Large intestine (tissue), 3 donors: ENCODE measurements at regions not wholly inside any gene's neighbourhood (a gene's known extent, or its start where the extent isn't known, plus 50 kb on each side); places are given as distances from the start of the nearest gene placed in this dataset.
"Not testable (repeated sequence)": the region's sequence is repeated elsewhere in the genome, so short reads cannot be mapped to it uniquely, and the experiment has no call there.

Experiments
- DNase-seq, 2 donors: peaks; one replicate each; pipeline versions ENCODE4 v3.0.0 to v3.0.0-alpha.2; 2013
- H3K27ac ChIP-seq: one replicate; pipeline ENCODE4 v1.5.1; 2013; ENCODE audit warnings: low read length
- H3K27me3 ChIP-seq: 2 replicates; pipeline ENCODE4 v1.6.1; 2013; ENCODE audit warnings: low read length; ENCODE audit not compliant: control insufficient read depth, insufficient read depth
- H3K36me3 ChIP-seq: 2 replicates; pipeline ENCODE4 v1.6.1; 2013; ENCODE audit warnings: low read length; ENCODE audit not compliant: control insufficient read depth, insufficient read depth
- H3K4me1 ChIP-seq: one replicate; pipeline ENCODE4 v1.6.1; 2013; ENCODE audit warnings: low read length; ENCODE audit not compliant: control insufficient read depth, insufficient read depth
- H3K4me3 ChIP-seq: one replicate; pipeline ENCODE4 v1.5.1; 2013; ENCODE audit warnings: low read length
- H3K9me3 ChIP-seq: one replicate; pipeline ENCODE4 v1.6.1; 2013; ENCODE audit warnings: mild to moderate bottlenecking, low read depth, low read length, moderate library complexity; ENCODE audit not compliant: control insufficient read depth
- WGBS: methylation state at CpG from one replicate; pipeline ENCODE4 v1.1.5; 2013; ENCODE audit warnings: low lambda C conversion rate; ENCODE audit not compliant: insufficient coverage; 5-methylcytosine and 5-hydroxymethylcytosine counted together

- no peak overlapping the region for H3K4me3 ChIP-seq
Measured at GRCh38 chr10:118805146-118805545, 50.4 kb upstream of the CACUL1 start.

GRCh38 chr10:118807512-118808305 lies 52.9 kb upstream of the CACUL1 start:
- H3K27ac ChIP-seq, result no peak overlapping the region
- DNase-seq, result no peak
- H3K4me1 ChIP-seq, result no peaks in the 10 kb centered on the region
- 80% methylated on average over 1 of the region's 13 CpGs for WGBS
- no peaks in the 10 kb centered on the region for H3K36me3 ChIP-seq
- H3K9me3 ChIP-seq, result no peaks in the 10 kb centered on the region
- no peaks in the 10 kb centered on the region for H3K27me3 ChIP-seq
- H3K4me3 ChIP-seq, result no peak overlapping the region

More at GRCh38 chr10:118805146-118805545, 50.4 kb upstream of the CACUL1 start:
- Histone ChIP-seq H3K27ac (no peak overlapping the region), H3K27me3 (no peaks in the 10 kb centered on the region), H3K9me3 (no peaks in the 10 kb centered on the region), H3K36me3 (no peaks in the 10 kb centered on the region), H3K4me1 (no peaks in the 10 kb centered on the region)
- no peak for DNase-seq
- WGBS, result no CpG with 5 or more reads among the region's 9 CpGs

DNA sequence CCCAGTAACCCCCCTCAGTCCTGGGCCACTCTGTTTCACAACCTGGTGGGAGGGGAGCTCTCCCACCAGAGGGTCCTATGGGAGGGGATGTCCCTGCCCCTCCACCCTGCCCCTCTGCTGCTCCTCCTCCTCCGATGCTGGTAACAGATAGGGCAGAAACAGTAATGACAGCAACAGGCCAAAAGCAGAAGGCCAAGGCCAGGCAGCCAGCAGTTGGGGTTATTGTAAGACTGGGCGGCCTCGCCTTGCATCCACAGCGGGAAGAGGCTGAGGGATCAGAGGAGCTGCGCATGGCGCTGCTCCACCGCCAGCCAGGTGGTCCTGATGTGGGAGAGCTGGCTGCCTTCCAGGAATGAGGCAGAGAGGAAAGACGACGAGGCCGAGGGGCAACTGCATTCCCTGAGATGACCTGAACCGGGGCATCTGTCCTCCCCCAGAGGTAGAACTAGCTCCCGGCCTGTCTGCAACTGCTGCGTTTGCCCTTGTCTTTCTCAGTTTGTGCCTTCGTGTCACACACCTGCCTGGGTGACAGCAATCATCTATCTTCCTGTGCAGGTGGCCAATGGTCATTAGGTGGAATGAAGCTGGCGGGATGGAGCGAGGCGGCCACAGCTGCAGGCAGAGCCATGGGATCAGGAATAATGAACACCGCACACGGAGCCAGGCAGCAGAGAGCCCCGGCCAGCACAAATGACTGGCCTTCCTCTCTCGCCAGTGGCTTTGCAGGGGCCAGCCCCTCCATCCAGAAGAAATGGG lies 54.0 kb upstream of the CACUL1 start:
- no peaks in the 10 kb centered on the region for H3K36me3 ChIP-seq
- no CpG with 5 or more reads among the region's 21 CpGs for WGBS

GRCh38 chr10:118809357-118810220 lies 54.8 kb upstream of the CACUL1 start:
- WGBS, result no CpG with 5 or more reads among the region's 20 CpGs
- no peak for DNase-seq

More for the DNA sequence above, 54.0 kb upstream of the CACUL1 start:
- H3K27me3 ChIP-seq, result no peaks in the 10 kb centered on the region
- no peaks in the 10 kb centered on the region for H3K4me1 ChIP-seq
- no peaks in the 10 kb centered on the region for H3K9me3 ChIP-seq
- H3K4me3 ChIP-seq, result no peak overlapping the region
- DNase-seq, result no peak
- H3K27ac ChIP-seq, result no peak overlapping the region

GRCh38 chr10:118810796-118811505 lies 56.2 kb upstream of the CACUL1 start:
- Histone ChIP-seq H3K4me3 (no peak overlapping the region), H3K36me3 (no peaks in the 10 kb centered on the region), H3K9me3 (no peaks in the 10 kb centered on the region), H3K27ac (no peak overlapping the region), H3K27me3 (peaks cover 5% of the 10 kb centered on the region), H3K4me1 (no peaks in the 10 kb centered on the region)
- no CpG with 5 or more reads among the region's 5 CpGs for WGBS
- DNase-seq, result no peak

More at GRCh38 chr10:118809357-118810220, 54.8 kb upstream of the CACUL1 start:
- peaks cover under 1% of the 10 kb centered on the region for H3K27me3 ChIP-seq
- H3K9me3 ChIP-seq, result no peaks in the 10 kb centered on the region
- H3K27ac ChIP-seq, result no peak overlapping the region
- no peaks in the 10 kb centered on the region for H3K36me3 ChIP-seq
- no peaks in the 10 kb centered on the region for H3K4me1 ChIP-seq
- no peak overlapping the region for H3K4me3 ChIP-seq

GRCh38 chr10:118811675-118812392 lies 57.1 kb upstream of the CACUL1 start:
- no peak overlapping the region for H3K27ac ChIP-seq
- no CpG with 5 or more reads among the region's 13 CpGs for WGBS
- no peaks in the 10 kb centered on the region for H3K36me3 ChIP-seq
- H3K4me3 ChIP-seq, result no peak overlapping the region
- no peaks in the 10 kb centered on the region for H3K4me1 ChIP-seq
- H3K27me3 ChIP-seq, result peaks cover 5% of the 10 kb centered on the region
- DNase-seq, result no peak
- no peaks in the 10 kb centered on the region for H3K9me3 ChIP-seq

DNA sequence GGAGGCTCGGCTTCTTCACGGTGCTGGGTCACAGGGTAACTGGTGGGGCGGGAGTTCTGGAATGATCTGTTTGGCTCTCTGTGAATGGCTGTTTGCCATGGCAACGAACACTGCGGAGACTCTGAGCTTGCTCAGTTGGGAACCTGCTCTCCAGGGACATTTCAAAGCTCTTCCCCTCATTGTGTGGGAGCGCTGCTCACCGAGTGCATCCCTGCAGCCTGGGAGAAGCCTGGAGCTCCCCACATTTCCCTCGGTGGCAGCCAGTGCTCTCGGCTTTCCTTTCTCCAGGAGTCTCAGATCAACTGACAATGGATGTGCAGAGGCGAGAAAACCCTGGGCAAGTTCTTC lies 57.6 kb upstream of the CACUL1 start:
- WGBS, result no CpG with 5 or more reads among the region's 10 CpGs
- Histone ChIP-seq H3K36me3 (no peaks in the 10 kb centered on the region), H3K4me3 (no peak overlapping the region), H3K9me3 (no peaks in the 10 kb centered on the region), H3K27me3 (peaks cover 5% of the 10 kb centered on the region), H3K4me1 (no peaks in the 10 kb centered on the region), H3K27ac (no peak overlapping the region)
- no peak for DNase-seq

DNA sequence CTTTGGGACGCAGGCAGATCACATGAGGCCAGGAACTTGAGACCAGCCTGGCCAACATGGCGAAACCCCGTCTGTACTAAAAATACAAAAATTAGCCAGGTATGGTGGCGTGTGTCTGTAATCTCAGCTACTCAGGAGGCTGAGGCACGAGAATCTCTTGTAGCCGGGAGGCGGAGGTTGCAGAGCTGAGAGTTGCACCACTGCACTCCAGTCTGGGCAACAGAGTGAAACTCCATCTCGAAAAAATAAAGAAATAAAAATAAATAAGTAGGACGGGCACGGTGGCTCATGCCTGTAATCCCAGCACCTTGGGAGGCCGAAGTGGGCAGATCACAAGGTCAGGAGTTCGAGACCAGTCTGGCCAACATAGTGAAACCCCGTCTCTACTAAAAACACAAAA lies 58.2 kb upstream of the CACUL1 start:
- not testable (repeated sequence) for H3K4me3 ChIP-seq, H3K9me3 ChIP-seq, H3K36me3 ChIP-seq, H3K27me3 ChIP-seq, H3K4me1 ChIP-seq, H3K27ac ChIP-seq, DNase-seq
- 97% methylated on average over 4 of the region's 13 CpGs for WGBS

DNA sequence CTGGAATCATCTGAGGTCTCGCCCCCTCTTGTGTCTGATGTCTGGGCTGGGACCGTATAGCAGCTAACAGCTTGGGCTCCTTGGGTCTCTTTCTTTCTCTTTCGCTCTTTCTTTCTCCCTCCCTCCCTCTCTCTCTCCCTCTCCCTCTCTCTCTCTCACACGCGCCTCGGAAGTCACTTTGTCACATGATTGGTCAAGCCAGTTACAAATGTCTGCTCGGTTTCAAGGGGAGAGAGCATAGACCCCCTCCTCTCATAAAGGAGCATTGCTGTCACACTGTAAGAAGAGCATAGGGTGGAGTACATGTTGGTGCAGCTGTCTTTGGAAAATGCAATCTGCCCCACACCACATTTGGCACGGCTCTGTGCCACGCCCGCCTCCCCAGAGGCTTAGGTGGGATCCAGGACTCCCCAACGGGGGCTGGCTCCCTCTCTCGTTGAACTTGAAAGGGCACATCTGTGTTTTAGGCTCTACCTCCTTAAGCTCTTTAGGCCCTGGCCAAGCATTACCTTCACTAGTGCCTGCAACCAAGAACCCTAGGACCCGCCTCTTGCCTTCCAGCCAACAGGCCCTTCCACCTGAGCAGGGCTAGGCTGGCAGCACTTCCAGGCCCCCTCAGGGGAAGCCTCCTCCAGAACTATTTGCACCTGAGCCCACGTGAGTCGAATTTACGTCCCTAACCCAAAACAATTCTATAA lies 61.9 kb upstream of the CACUL1 start:
- Histone ChIP-seq H3K4me1 (no peaks in the 10 kb centered on the region), H3K36me3 (no peaks in the 10 kb centered on the region), H3K27me3 (peaks cover 5% of the 10 kb centered on the region), H3K27ac (no peak overlapping the region), H3K9me3 (no peaks in the 10 kb centered on the region), H3K4me3 (no peak overlapping the region)
- WGBS, result 71% methylated on average over 4 of the region's 16 CpGs
- no peak for DNase-seq
